Inferior parietal cortex (tissue), 1 donor: ENCODE measurements at regions not wholly inside any gene's neighbourhood (a gene's known extent, or its start where the extent isn't known, plus 50 kb on each side); places are given as distances from the start of the nearest gene placed in this dataset.
A peak's percentile ranks its signal among the peaks of the same experiment; 100 is the strongest.
"Not testable (repeated sequence)": the region's sequence is repeated elsewhere in the genome, so short reads cannot be mapped to it uniquely, and the experiment has no call there.

ENCODE experiments used
- DNase-seq: peaks from one replicate; pipeline ENCODE4 v3.0.0-alpha.2; 2016; ENCODE audit errors: extremely low spot score

DNA sequence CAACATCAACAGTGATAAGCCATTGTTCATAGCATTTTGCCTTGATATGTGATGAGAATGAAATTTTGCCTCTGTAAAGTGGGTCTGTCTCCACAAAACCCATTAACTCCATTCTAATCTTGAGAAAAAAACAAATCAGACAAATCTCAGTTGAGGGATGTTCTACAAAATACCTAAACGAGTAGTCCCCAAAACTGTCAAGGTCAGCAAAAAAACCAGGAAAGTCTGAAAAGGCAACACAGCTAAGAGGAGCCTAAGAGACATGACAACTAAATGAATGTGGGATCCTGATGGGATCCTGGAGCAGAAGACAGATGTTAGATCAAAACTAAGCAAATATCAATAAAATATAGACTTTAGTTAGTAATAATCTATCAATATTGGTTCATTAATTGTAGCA, 431.6 kb upstream of the SPTLC3 start:
- DNase-seq, result no peak

GRCh38 chr20:12581644-12582289, 427.0 kb upstream of the SPTLC3 start:
- no peak for DNase-seq

- DNase-seq, result not testable (repeated sequence)
Measured at GRCh38 chr20:12582710-12583109, 426.1 kb upstream of the SPTLC3 start.

- no peak for DNase-seq
Measured at GRCh38 chr20:12591949-12592470, 416.8 kb upstream of the SPTLC3 start.

- no peak for DNase-seq
Measured at GRCh38 chr20:12592756-12593155, 416.0 kb upstream of the SPTLC3 start.

GRCh38 chr20:12593342-12593873, 415.4 kb upstream of the SPTLC3 start:
- no peak for DNase-seq

DNA sequence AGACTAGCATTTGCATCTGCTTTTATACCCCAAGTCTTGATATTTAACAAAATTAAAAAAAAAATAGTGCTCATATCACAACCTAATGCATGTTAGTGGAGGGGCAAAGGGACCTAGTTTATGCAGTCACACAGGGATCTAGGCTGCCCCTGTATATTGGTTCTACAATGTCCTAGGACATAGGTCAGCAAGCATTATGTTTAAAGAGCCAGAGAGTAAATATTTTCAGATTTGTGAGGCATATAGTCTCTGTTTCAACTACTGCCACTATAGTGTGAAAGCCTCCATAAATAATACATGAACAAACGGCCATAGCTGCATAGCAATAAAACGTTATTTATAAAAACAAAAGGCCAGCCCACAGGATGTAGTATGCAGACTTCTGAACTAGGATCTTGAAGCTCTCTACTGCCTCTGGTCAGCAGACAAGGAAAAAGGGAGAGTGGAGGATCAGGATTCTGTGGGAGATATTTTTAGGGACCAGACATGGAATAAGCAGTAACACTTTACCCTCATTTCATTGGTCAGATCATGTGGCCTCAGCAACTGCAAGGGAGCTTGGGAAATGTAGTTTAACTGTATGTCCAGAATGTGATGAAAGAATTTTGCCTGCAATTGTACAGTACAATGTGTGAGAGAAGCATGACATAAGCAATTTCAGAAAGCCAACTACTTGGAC, 414.2 kb upstream of the SPTLC3 start:
- peak; percentile 40 for DNase-seq

DNA sequence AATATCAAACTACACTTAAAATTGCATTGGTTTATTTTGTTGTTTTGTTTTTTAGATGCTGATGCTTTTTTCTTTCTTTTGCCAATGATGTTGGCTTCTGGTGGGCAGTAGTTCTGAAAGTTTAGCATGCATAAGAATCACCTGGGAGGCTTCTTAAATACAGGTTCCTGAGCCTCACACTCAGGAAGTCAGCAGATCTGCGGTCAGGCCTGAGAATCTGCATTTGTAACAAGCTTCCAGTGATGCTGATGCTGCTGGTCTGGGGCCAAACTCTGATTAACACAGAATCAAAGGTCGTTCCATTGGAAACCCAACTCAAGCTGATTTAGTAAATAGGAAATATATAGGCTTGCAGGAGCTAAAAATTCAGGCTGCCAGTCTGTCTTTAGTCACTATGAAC, 412.9 kb upstream of the SPTLC3 start:
- DNase-seq, result no peak

DNA sequence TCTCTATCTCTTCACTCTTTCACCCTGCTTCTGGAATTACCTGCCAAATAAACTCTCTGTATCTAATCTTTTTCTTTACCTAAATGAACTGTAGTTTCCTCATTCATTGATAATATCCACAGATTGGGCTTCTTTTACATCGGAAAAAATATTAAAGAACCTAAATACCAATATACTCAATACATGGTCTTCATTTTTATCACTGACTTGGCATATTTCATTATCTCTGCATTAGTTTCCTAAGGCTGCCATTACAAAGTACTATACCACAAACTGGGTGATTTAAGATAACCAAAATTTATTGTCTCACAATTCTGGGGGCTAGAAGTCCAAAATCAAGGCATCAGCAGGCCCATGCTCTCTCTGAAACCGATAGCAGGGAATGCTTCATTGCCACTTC, 411.9 kb upstream of the SPTLC3 start:
- DNase-seq, result no peak

DNA sequence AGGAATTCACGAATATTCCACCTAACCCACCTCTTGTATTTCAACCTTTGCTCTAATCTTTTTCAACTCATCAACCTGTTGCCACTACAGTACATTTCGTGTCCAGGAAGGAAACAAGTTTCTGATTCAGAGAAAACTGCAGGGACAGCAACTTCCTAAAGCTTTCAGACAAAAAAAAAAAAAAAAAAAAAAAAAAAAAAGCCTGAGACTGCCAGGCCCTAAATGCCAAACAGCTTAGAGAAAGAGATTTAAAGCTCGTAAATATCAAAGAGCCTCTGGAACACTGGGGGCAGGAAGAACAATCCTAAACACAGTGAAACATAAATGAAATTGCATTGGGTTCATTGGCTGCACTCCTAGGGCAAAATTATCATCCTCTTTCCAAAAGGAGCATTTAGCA, 411.2 kb upstream of the SPTLC3 start:
- DNase-seq, result no peak

GRCh38 chr20:12598894-12599293, 409.9 kb upstream of the SPTLC3 start:
- DNase-seq, result no peak

- no peak for DNase-seq
Measured at GRCh38 chr20:12599494-12599893, 409.3 kb upstream of the SPTLC3 start.

DNA sequence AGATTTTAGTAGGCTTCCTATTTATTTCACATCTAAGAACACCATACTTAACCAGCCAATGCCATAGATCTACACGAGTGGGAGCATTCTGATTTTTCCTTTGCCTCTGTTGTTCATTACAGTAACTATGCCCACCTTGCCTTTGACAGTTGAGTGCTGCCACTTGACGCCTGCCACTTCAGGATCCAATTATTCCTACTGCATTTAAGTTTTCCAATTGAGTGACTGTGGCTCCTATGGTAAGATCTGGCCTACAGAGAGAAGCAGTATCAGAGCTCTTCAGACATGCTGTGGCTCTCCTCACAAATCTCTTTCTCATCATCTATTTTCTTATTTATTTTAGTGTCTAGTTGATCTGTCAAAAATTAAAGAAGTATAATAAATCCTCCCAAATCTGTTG, 403.0 kb upstream of the SPTLC3 start:
- no peak for DNase-seq

- DNase-seq, result no peak
Measured at GRCh38 chr20:12610871-12611270, 397.9 kb upstream of the SPTLC3 start.

DNA sequence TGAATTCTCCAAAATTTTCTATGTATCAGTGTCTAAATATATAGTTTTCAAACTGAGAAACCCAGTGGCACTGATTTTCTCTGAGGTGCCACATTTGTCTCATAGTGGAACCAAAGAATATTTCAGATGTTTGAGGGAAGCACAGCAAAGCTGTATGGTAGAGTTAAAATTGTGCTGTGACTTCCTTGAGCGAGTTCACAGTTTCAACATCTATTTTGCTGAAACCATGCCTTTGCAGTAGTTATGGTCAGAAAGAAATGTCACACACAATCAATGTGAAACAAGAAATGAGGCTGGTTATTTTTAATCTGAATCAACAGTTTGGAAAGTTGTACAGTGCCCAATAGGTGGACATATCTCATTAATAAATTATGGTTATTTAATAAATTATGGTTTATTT, 394.0 kb upstream of the SPTLC3 start:
- no peak for DNase-seq

- DNase-seq, result no peak
Measured at GRCh38 chr20:12617076-12617475, 391.7 kb upstream of the SPTLC3 start.

- DNase-seq, result no peak
Measured at GRCh38 chr20:12623870-12624269, 384.9 kb upstream of the SPTLC3 start.

DNA sequence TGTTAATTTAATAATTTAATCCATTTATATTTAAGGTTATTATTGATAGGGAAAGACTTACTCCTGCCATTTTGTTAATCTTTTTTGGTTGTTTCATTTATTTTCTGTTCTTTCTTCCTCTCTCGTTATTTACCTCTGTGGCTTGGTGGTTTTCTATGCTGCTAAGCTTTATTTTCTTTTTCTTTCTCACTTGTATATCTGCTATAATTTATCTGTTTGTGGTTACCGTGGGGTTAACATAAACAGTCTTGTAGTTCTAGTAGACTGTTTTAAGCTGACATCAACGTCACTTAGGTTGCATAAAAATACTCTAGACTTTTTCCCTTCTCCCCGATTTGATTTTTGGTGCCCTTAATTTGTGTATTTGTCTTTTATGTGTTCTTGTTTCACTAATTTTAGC, 381.3 kb upstream of the SPTLC3 start:
- DNase-seq, result no peak

GRCh38 chr20:12638633-12639312, 370.0 kb upstream of the SPTLC3 start:
- no peak for DNase-seq

DNA sequence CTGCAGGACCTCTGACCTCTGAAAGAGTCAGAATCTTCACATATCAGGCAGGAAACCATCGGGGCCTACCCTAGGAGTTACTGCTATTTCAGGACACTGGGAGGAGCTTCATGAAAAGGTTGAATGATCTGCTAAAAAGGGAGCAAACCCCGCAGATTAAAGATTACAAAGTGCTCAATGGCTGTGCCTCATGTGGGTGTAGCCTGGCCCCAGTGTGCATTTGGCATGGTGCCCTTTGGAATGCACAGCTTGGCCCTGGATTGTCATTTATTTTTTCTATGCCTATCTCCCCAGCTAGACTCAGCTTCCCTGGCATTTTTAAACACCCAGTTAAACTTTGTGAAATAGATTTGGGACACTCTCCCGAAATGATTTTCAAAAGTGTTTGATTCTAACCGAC, 368.5 kb upstream of the SPTLC3 start:
- no peak for DNase-seq

GRCh38 chr20:12641619-12642018, 367.2 kb upstream of the SPTLC3 start:
- DNase-seq, result no peak

DNA sequence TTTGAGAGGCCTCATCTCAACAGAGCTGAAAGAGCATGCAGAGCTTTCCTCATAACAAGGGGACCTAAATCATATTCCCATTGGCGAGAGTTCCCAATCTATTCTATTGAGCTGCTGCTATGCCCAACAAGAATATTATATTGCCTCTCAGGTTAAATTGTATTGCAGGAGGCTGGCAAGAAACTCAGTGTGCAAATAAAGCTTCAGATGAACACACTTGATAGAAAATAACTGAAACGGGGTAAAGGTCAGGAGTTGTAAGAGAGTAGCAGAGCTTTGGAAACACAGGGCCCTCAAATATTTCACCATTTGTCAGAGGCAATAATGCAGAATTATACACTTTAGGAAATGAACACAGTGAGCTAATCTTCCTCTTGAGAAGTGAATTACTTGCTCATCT, 364.3 kb upstream of the SPTLC3 start:
- no peak for DNase-seq

- no peak for DNase-seq
Measured at GRCh38 chr20:12649234-12649633, 359.5 kb upstream of the SPTLC3 start.
